Left lung (tissue), 4 donors: ENCODE measurements at regions not wholly inside any gene's neighbourhood (a gene's known extent, or its start where the extent isn't known, plus 50 kb on each side); places are given as distances from the start of the nearest gene placed in this dataset.

Source experiments
- ATAC-seq: fragments of 200-7000 bp; cut with Tn5 transposase; one replicate; pipeline ENCODE4 v1.9.1; 2020; ENCODE audit warnings: moderate library complexity
- DNase-seq, 4 donors: peaks; one replicate each; pipeline ENCODE4 v3.0.0-alpha.2; 2013 to 2020
- H3K27ac ChIP-seq, 2 donors: fragments of 200-600 bp; sonication (generic) in 1 of 2; one replicate each; pipeline versions ENCODE4 v1.5.0 to v1.8.0; 2020 to 2021
- H3K27me3 ChIP-seq, 2 donors: fragments of 200-600 bp; sonication (generic) in 1 of 2; one replicate each; pipeline versions ENCODE4 v1.5.0 to v1.8.0; 2020 to 2021
- H3K36me3 ChIP-seq, 2 donors: fragments of 200-600 bp; sonication (generic) in 1 of 2; one replicate each; pipeline versions ENCODE4 v1.5.0 to v1.8.0; 2020 to 2021
- H3K4me1 ChIP-seq, 2 donors: fragments of 200-600 bp; one replicate each; pipeline ENCODE4 v1.8.0; 2021
- H3K4me3 ChIP-seq, 2 donors: fragments of 200-600 bp; sonication (generic) in 1 of 2; one replicate each; pipeline versions ENCODE4 v1.5.0 to v1.8.0; 2020 to 2021; ENCODE audit warnings: mild to moderate bottlenecking in 1 of 2
- H3K9me3 ChIP-seq, 2 donors: fragments of 200-600 bp; sonication (generic) in 1 of 2; one replicate each; pipeline versions ENCODE4 v1.5.0 to v1.8.0; 2020 to 2021
- CTCF ChIP-seq, 2 donors: fragments of 200-600 bp; sonication (generic) in 1 of 2; IDR thresholded peaks; one replicate each; pipeline versions ENCODE4 v1.5.0 to v1.8.0; 2021; ENCODE audit warnings: antibody characterized with exemption in 2 of 2
- intact Hi-C, 2 donors: fragments of 100-400 bp; cut with DNase I; formaldehyde crosslinking; loops; one replicate each; pipeline versions ENCODE4 v1.11.2 to v1.14.2; 2022
- donor health status: DM: no; HTN: yes; CAD: no.
- donor health status: DM: no; HTN: no; CAD: no.

DNA sequence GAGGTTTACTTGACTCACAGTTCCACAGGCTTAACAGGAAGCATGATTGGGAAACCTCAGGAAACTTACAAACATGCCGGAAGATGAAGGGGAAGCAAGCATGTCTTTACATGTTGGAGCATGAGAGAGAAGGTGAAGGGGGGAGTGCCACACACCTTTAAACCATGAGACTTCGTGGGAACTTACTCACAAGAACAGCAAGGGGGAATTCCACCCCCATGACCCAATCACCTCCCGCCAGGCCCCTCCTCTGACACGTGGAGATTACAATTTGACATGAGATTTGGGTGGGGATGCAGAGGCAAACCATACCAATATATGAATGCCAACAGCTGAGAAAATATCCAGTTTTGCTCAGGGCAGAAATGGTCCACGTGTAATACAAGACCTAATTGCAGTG lies 518.6 kb downstream of the VRK1 start:
- DNase-seq = no peak
- Histone ChIP-seq H3K36me3 (no peaks in the 10 kb centered on the region), H3K9me3 (peaks cover 0 to 11% of the 10 kb centered on the region in 2 donors), H3K4me1 (no peaks in the 10 kb centered on the region), H3K27me3 (peaks cover 0 to 5% of the 10 kb centered on the region in 2 donors), H3K27ac (no peak overlapping the region), H3K4me3 (no peak overlapping the region)
- intact Hi-C loops = no loop called here
- ATAC-seq = no peak
- no peak for TF ChIP-seq CTCF (IDR thresholded peaks at IDR 0.05)

- ATAC-seq (no peak), DNase-seq (no peak)
- H3K27me3 ChIP-seq = peaks cover 0 to 5% of the 10 kb centered on the region in 2 donors
- H3K4me3 ChIP-seq = no peak overlapping the region
- peaks cover 0 to 6% of the 10 kb centered on the region in 2 donors for H3K9me3 ChIP-seq
- no peak overlapping the region for H3K27ac ChIP-seq
- no peak for TF ChIP-seq CTCF (IDR thresholded peaks at IDR 0.05)
- H3K4me1 ChIP-seq = no peaks in the 10 kb centered on the region
- intact Hi-C loops = no loop called here
- H3K36me3 ChIP-seq = no peaks in the 10 kb centered on the region
These were observed 521.2 kb downstream of the VRK1 start for GRCh38 chr14:97318380-97318779.

GRCh38 chr14:97319691-97320090 lies 522.5 kb downstream of the VRK1 start:
- TF ChIP-seq CTCF (IDR thresholded peaks at IDR 0.05) = no peak
- no peak overlapping the region for H3K27ac ChIP-seq
- intact Hi-C loops = no loop called here

DNA sequence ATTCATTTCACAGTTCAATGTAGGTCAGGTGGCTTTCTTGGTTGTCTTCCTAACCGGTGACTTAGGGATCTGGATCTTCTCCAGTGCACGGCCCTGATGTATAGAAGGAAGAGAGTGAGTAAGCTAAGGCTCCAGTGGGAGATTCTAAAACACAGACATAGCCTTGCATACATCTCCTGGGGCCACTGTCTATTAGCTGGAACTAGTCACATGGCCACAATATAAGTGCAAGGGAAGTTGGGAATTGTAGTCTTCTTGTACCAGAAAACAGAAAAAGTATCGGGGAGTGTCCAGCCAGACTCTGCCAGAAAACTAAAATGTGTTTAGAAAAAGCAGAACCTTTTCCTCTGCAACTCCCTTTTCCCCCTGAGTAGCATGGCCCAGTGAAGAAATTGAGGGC lies 531.6 kb downstream of the VRK1 start:
- Histone ChIP-seq H3K4me3 (no peak overlapping the region), H3K4me1 (no peaks in the 10 kb centered on the region), H3K36me3 (no peaks in the 10 kb centered on the region), H3K9me3 (no peaks in the 10 kb centered on the region), H3K27ac (no peak overlapping the region), H3K27me3 (no peaks in the 10 kb centered on the region)
- intact Hi-C loops = no loop called here
- ATAC-seq (no peak), DNase-seq (no peak)
- TF ChIP-seq CTCF (IDR thresholded peaks at IDR 0.05) = no peak

More at GRCh38 chr14:97319691-97320090, 522.5 kb downstream of the VRK1 start:
- ATAC-seq (no peak), DNase-seq (no peak)
- H3K36me3 ChIP-seq = no peaks in the 10 kb centered on the region
- no peaks in the 10 kb centered on the region for H3K9me3 ChIP-seq
- H3K4me3 ChIP-seq = no peak overlapping the region
- H3K4me1 ChIP-seq = no peaks in the 10 kb centered on the region
- no peaks in the 10 kb centered on the region for H3K27me3 ChIP-seq

GRCh38 chr14:97329701-97330100 lies 532.5 kb downstream of the VRK1 start:
- no peak for ATAC-seq
- no peaks in the 10 kb centered on the region for H3K27me3 ChIP-seq
- TF ChIP-seq CTCF (IDR thresholded peaks at IDR 0.05) = no peak
- no peak for DNase-seq
- no peaks in the 10 kb centered on the region for H3K9me3 ChIP-seq
- intact Hi-C loops = no loop called here
- H3K4me3 ChIP-seq = no peak overlapping the region
- H3K27ac ChIP-seq = no peak overlapping the region
- no peaks in the 10 kb centered on the region for H3K4me1 ChIP-seq
- H3K36me3 ChIP-seq = no peaks in the 10 kb centered on the region
